ENCODE measurements at regions not wholly inside any gene's neighbourhood (a gene's known extent, or its start where the extent isn't known, plus 50 kb on each side); places are given as distances from the start of the nearest gene placed in this dataset.

DNA sequence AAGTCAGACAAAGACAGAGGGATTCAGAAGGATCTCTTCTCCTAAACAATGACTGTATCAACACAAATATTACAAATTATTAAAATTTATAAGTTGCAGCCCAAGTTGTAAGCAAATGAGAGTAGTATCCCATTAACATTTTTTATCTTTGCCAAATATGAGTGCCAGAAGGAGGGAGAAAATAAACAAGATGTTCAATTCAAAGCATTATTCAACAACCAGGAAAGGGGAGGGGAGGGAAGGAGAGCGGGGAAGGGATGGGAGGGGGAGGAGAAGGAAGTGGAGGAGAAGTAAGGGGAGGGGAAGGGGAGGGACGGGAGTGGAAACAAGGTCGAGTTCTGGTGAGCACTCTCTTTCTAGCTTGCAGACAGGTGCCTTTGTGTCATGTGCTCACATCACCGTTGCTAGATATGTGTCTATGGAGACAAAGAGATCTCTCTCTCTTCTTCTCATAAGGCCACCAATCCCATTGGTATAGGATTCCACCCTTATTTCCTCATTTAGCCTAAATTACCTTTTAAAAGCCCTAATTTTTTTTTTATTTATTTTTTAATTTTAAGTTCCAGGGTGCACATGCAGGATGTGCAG, 679.6 kb upstream of the CHAC2 start:
- TF ChIP-seq, protein P1, sequence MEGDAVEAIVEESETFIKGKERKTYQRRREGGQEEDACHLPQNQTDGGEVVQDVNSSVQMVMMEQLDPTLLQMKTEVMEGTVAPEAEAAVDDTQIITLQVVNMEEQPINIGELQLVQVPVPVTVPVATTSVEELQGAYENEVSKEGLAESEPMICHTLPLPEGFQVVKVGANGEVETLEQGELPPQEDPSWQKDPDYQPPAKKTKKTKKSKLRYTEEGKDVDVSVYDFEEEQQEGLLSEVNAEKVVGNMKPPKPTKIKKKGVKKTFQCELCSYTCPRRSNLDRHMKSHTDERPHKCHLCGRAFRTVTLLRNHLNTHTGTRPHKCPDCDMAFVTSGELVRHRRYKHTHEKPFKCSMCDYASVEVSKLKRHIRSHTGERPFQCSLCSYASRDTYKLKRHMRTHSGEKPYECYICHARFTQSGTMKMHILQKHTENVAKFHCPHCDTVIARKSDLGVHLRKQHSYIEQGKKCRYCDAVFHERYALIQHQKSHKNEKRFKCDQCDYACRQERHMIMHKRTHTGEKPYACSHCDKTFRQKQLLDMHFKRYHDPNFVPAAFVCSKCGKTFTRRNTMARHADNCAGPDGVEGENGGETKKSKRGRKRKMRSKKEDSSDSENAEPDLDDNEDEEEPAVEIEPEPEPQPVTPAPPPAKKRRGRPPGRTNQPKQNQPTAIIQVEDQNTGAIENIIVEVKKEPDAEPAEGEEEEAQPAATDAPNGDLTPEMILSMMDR (IDR thresholded peaks at IDR 0.05) = no peak
- TF ChIP-seq POLR2A (IDR thresholded peaks at IDR 0.05) = no peak

Data from right lobe of liver (tissue), 4 donors.